ENCODE measurements at regions not wholly inside any gene's neighbourhood (a gene's known extent, or its start where the extent isn't known, plus 50 kb on each side); places are given as distances from the start of the nearest gene placed in this dataset.

DNA sequence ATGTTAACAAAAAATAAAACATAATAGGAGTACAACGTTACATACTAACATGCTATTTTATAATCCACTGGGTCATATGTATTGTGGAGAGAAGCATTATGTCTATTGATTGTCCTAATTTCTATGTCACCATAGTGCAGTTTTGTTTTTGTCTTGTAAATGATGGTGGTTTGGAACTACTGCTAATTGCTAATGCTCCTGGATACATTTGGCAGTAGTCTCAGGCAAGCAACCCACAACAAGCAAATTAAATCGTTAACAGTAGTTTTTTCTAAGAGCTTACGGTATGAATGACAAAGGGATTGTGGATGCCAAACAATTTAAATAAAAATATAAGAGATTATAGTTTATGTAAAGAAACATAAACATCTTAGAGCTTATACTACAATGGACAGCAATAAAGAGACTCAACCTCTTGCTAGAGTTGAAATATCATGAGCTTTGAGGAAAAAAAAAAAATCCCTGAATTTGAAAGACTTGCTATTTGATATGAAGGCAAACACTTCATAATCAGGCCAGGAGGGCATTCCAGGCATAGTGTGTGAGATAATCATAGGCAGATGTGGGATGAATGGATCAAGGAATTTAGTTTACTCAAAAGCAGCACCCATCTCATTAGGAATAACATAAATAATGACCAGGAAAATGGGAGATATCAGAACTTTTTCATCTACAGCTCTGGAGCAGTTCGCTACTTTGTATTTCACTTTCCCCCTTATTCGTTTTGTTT, 181.3 kb downstream of the CCDC59 start:
- TF ChIP-seq, protein P1, sequence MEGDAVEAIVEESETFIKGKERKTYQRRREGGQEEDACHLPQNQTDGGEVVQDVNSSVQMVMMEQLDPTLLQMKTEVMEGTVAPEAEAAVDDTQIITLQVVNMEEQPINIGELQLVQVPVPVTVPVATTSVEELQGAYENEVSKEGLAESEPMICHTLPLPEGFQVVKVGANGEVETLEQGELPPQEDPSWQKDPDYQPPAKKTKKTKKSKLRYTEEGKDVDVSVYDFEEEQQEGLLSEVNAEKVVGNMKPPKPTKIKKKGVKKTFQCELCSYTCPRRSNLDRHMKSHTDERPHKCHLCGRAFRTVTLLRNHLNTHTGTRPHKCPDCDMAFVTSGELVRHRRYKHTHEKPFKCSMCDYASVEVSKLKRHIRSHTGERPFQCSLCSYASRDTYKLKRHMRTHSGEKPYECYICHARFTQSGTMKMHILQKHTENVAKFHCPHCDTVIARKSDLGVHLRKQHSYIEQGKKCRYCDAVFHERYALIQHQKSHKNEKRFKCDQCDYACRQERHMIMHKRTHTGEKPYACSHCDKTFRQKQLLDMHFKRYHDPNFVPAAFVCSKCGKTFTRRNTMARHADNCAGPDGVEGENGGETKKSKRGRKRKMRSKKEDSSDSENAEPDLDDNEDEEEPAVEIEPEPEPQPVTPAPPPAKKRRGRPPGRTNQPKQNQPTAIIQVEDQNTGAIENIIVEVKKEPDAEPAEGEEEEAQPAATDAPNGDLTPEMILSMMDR (IDR thresholded peaks at IDR 0.05) = no peak
- no peak for TF ChIP-seq POLR2A (IDR thresholded peaks at IDR 0.05)
